Esophagus muscularis mucosa (tissue), 4 donors: ENCODE measurements at regions not wholly inside any gene's neighbourhood (a gene's known extent, or its start where the extent isn't known, plus 50 kb on each side); places are given as distances from the start of the nearest gene placed in this dataset.

Source experiments
- DNase-seq: peaks from one replicate; pipeline ENCODE4 v3.0.0-alpha.2; 2017; ENCODE audit errors: extremely low spot score
- H3K27ac ChIP-seq, 4 donors: fragments of 200-600 bp; sonication (generic); replicated peaks in 1 of 4; 1 replicate in 3 of 4; 2 replicates in 1 of 4; pipeline ENCODE4 v1.5.1; 2016 to 2019; ENCODE audit warnings: mild to moderate bottlenecking in 1 of 4
- H3K27me3 ChIP-seq, 4 donors: fragments of 200-600 bp; sonication (generic); one replicate each; pipeline versions ENCODE4 v1.5.1 to v1.6.0; 2016 to 2019
- H3K36me3 ChIP-seq, 4 donors: fragments of 200-600 bp; sonication (generic); one replicate each; pipeline ENCODE4 v1.5.1; 2016 to 2019
- H3K4me1 ChIP-seq, 4 donors: fragments of 200-600 bp; sonication (generic); one replicate each; pipeline ENCODE4 v1.5.1; 2016 to 2019
- H3K4me3 ChIP-seq, 4 donors: fragments of 200-600 bp; sonication (generic); 1 replicate in 2 of 4; 2 replicates in 2 of 4; pipeline ENCODE4 v1.5.1; 2016 to 2019; ENCODE audit warnings: mild to moderate bottlenecking in 4 of 4, moderate library complexity in 1 of 4
- H3K9me3 ChIP-seq, 4 donors: fragments of 200-600 bp; sonication (generic); 1 replicate in 3 of 4; 2 replicates in 1 of 4; pipeline ENCODE4 v1.5.1; 2016 to 2019
- CTCF ChIP-seq, 3 experiments: fragments of 200-600 bp in 2 of 3; fragments of 450-650 bp in 1 of 3; sonication (generic) in 2 of 3; IDR thresholded peaks; one replicate each; pipeline ENCODE4 v1.5.1; 2017 to 2019; ENCODE audit warnings: antibody characterized with exemption in 3 of 3, mild to moderate bottlenecking in 2 of 3, moderate library complexity in 1 of 3
- EP300 ChIP-seq: sonication (generic); formaldehyde crosslinking; IDR thresholded peaks from one replicate; pipeline ENCODE4 v1.6.1; 2017; ENCODE audit warnings: antibody characterized with exemption
- POLR2A ChIP-seq: fragments of 450-650 bp; IDR thresholded peaks from one replicate; pipeline ENCODE4 v1.6.1; 2017; ENCODE audit warnings: antibody characterized with exemption, moderate library complexity, mild to moderate bottlenecking, low read depth
- POLR2AphosphoS5 ChIP-seq, 2 donors: sonication (generic); formaldehyde crosslinking; IDR thresholded peaks; one replicate each; pipeline ENCODE4 v1.6.1; 2017; ENCODE audit warnings: antibody characterized with exemption in 2 of 2
- WGBS: methylation state at CpG from one replicate; pipeline ENCODE4 v1.1.5; 2018; 5-methylcytosine and 5-hydroxymethylcytosine counted together
- intact Hi-C: fragments of 100-400 bp; cut with DNase I; formaldehyde crosslinking; loops from one replicate; pipeline ENCODE4 v1.15.1; 2023

DNA sequence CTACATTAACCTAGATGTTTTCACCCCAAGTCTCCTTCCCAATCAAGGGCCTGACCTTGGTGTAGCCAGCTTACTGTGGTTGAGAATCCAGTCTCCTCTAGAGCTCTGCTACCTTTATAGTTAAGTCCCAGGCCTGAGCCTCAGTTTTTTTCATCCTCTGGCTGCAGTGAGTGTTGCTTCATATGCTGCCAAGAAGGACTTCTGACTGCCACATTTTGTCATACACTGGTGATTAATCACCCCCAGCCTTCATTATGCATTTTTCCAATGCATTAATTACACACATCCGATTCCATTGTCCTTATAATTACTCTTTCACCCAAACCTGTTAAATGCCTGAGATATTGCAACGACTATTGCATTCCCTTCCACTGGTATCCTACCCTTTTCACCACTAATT is 66.3 kb upstream of the FGGY start:
- WGBS: 52% methylated on average over 2 of the region's 2 CpGs
- Histone ChIP-seq H3K4me1 (peaks cover 0 to 26% (median 18%) of the 10 kb centered on the region in 4 donors), H3K9me3 (no peaks in the 10 kb centered on the region), H3K27ac (no peak overlapping the region), H3K27me3 (no peaks in the 10 kb centered on the region), H3K36me3 (no peaks in the 10 kb centered on the region), H3K4me3 (no peak overlapping the region)
- TF ChIP-seq POLR2AphosphoS5 (IDR thresholded peaks at IDR 0.05) (no peak), EP300 (no peak), CTCF (IDR thresholded peaks at IDR 0.05) (no peak), POLR2A (no peak)
- intact Hi-C loops: no loop called here
- no peak for DNase-seq

GRCh38 chr1:59232216-59232615 is 64.7 kb upstream of the FGGY start:
- 69% methylated on average over 6 of the region's 6 CpGs for WGBS

DNA sequence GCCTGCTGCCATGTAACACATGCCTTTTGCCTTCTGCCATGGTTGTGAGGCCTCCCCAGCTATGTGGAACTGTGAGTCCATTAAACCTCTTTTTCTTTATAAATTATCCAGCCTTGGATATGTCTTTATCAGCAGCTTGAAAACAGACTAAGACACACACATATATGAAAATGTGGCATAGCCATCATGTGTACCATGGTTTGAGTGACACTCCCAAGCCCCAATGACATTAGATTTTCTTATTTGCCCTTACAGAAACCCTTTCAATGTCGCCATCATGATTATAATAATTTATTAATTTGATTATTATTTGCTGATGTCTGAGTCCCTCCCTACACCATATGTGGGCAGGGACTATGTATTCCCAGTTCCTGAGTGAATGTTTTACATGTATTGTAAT is 63.5 kb upstream of the FGGY start:
- DNase-seq: no peak
- no peak for TF ChIP-seq POLR2A
- no peak for TF ChIP-seq EP300
- no peak for TF ChIP-seq POLR2AphosphoS5 (IDR thresholded peaks at IDR 0.05)
- no peak for TF ChIP-seq CTCF (IDR thresholded peaks at IDR 0.05)
- no peaks in the 10 kb centered on the region for H3K36me3 ChIP-seq
- H3K27ac ChIP-seq: no peak overlapping the region
- no peak overlapping the region for H3K4me3 ChIP-seq
- H3K4me1 ChIP-seq: peaks cover 0 to 25% (median 18%) of the 10 kb centered on the region in 4 donors
- no peaks in the 10 kb centered on the region for H3K27me3 ChIP-seq
- WGBS: 100% methylated on average over 1 of the region's 1 CpG
- intact Hi-C loops: no loop called here
- no peaks in the 10 kb centered on the region for H3K9me3 ChIP-seq

More at GRCh38 chr1:59232216-59232615, 64.7 kb upstream of the FGGY start:
- Histone ChIP-seq H3K27me3 (no peaks in the 10 kb centered on the region), H3K27ac (no peak overlapping the region), H3K36me3 (no peaks in the 10 kb centered on the region), H3K4me3 (no peak overlapping the region), H3K4me1 (peaks cover 0 to 26% (median 18%) of the 10 kb centered on the region in 4 donors), H3K9me3 (no peaks in the 10 kb centered on the region)
- no peak for DNase-seq
- TF ChIP-seq POLR2A (no peak), CTCF (IDR thresholded peaks at IDR 0.05) (no peak), POLR2AphosphoS5 (IDR thresholded peaks at IDR 0.05) (no peak), EP300 (no peak)
- intact Hi-C loops: no loop called here

- 79% methylated on average over 3 of the region's 3 CpGs for WGBS
- Histone ChIP-seq H3K4me3 (no peak overlapping the region), H3K4me1 (no peaks in the 10 kb centered on the region), H3K27ac (no peak overlapping the region), H3K27me3 (no peaks in the 10 kb centered on the region), H3K36me3 (no peaks in the 10 kb centered on the region), H3K9me3 (no peaks in the 10 kb centered on the region)
- TF ChIP-seq POLR2AphosphoS5 (IDR thresholded peaks at IDR 0.05) (no peak), EP300 (no peak), POLR2A (no peak), CTCF (IDR thresholded peaks at IDR 0.05) (no peak)
- no peak for DNase-seq
- intact Hi-C loops: no loop called here
These were observed 60.0 kb upstream of the FGGY start for GRCh38 chr1:59236721-59237545.
